Activated naive CD8-positive, alpha-beta T cell treated with anti-CD3 and anti-CD28 coated beads, Interleukin-2, amount 10 ng/mL, durations not matched to agents 7 days and 5 days (primary cell): ENCODE measurements at regions not wholly inside any gene's neighbourhood (a gene's known extent, or its start where the extent isn't known, plus 50 kb on each side); places are given as distances from the start of the nearest gene placed in this dataset.

ENCODE experiments used
- ATAC-seq: fragments of 150-1000 bp; cut with Tn5 transposase; one replicate; pipeline ENCODE4 v1.10.0; 2021; ENCODE audit warnings: low read depth, moderate library complexity
- POLR2A ChIA-PET: fragments of 350-600 bp; sonication (Branson Sonifier 250); formaldehyde crosslinking; loops from one replicate; lab custom pipeline; 2021; ENCODE audit warnings: antibody characterized with exemption; lab: Charles Lee
- DNase-seq: peaks from one replicate; pipeline ENCODE4 v3.0.0; 2021
- H3K27ac Mint-ChIP-seq: one replicate; pipeline ENCODE4 v1.8.0; 2022; ENCODE audit warnings: mild to moderate bottlenecking, mixed read lengths
- H3K27me3 Mint-ChIP-seq: one replicate; pipeline ENCODE4 v1.8.0; 2022; ENCODE audit warnings: mild to moderate bottlenecking, moderate library complexity, mixed read lengths
- H3K36me3 Mint-ChIP-seq: one replicate; pipeline ENCODE4 v1.8.0; 2021; ENCODE audit warnings: mild to moderate bottlenecking, mixed read lengths
- H3K4me1 Mint-ChIP-seq: one replicate; pipeline ENCODE4 v1.8.0; 2021; ENCODE audit warnings: mixed read lengths
- H3K4me3 Mint-ChIP-seq: one replicate; pipeline ENCODE4 v1.8.0; 2022; ENCODE audit warnings: mild to moderate bottlenecking, moderate library complexity, mixed read lengths
- H3K9me3 Mint-ChIP-seq: one replicate; pipeline ENCODE4 v1.8.0; 2021; ENCODE audit warnings: mixed read lengths

GRCh38 chr7:7108931-7109330, 73.4 kb upstream of the C1GALT1 start:
- ATAC-seq (no peak), DNase-seq (no peak)
- Mint-ChIP-seq H3K36me3 (peaks cover 6% of the 10 kb centered on the region), H3K27me3 (no peaks in the 10 kb centered on the region), H3K27ac (no peak overlapping the region), H3K9me3 (peaks cover 4% of the 10 kb centered on the region), H3K4me3 (no peak overlapping the region), H3K4me1 (peaks cover 8% of the 10 kb centered on the region)
- POLR2A ChIA-PET = interaction anchor here (1.5 kb wide), 1 partner anchor 73 kb away, joined by 5 read pairs; the partner anchor contains the start of gene C1GALT1

GRCh38 chr7:7109934-7110333, 72.4 kb upstream of the C1GALT1 start:
- peaks cover 4% of the 10 kb centered on the region for H3K9me3 Mint-ChIP-seq
- ATAC-seq = no peak
- H3K4me3 Mint-ChIP-seq = no peak overlapping the region

GRCh38 chr7:7110706-7111105, 71.6 kb upstream of the C1GALT1 start:
- no peak for DNase-seq
- ATAC-seq = no peak
- peaks cover 2% of the 10 kb centered on the region for H3K4me1 Mint-ChIP-seq
- no peak overlapping the region for H3K27ac Mint-ChIP-seq
- H3K4me3 Mint-ChIP-seq = no peak overlapping the region
- no peaks in the 10 kb centered on the region for H3K27me3 Mint-ChIP-seq
- POLR2A ChIA-PET = no interaction called here
- H3K36me3 Mint-ChIP-seq = peaks cover 6% of the 10 kb centered on the region
- peaks cover 4% of the 10 kb centered on the region for H3K9me3 Mint-ChIP-seq

More at GRCh38 chr7:7109934-7110333, 72.4 kb upstream of the C1GALT1 start:
- peaks cover 7% of the 10 kb centered on the region for H3K4me1 Mint-ChIP-seq
- DNase-seq = no peak
- H3K27me3 Mint-ChIP-seq = no peaks in the 10 kb centered on the region
- POLR2A ChIA-PET = no interaction called here
- H3K27ac Mint-ChIP-seq = no peak overlapping the region
- peaks cover 6% of the 10 kb centered on the region for H3K36me3 Mint-ChIP-seq

DNA sequence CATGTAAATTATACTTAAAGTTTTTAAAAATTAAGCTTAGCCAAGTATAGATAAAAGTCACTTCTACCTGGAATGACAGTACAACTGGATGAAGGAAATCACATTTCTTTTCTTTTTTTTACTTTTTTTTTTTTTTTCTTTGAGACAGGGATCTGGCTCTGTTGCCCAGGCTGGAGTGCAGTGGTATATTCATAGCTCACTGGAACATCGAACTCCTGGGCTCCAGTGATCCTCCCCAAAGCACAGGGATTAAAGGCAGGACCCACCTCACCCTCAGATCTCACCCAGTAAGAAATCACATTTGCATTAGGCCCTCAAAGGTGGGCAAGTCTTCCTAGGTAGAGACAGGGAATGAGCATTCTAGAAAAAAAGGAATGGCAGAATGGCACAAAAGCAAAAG, 69.5 kb upstream of the C1GALT1 start:
- DNase-seq (no peak), ATAC-seq (no peak)
- Mint-ChIP-seq H3K4me1 (no peaks in the 10 kb centered on the region), H3K27me3 (no peaks in the 10 kb centered on the region), H3K27ac (no peak overlapping the region), H3K9me3 (peaks cover 2% of the 10 kb centered on the region), H3K36me3 (peaks cover 3% of the 10 kb centered on the region), H3K4me3 (no peak overlapping the region)
- POLR2A ChIA-PET = interaction anchor here (1.4 kb wide), 1 partner anchor 69 kb away, joined by 4 read pairs; no protein-coding TSS in a partner anchor

DNA sequence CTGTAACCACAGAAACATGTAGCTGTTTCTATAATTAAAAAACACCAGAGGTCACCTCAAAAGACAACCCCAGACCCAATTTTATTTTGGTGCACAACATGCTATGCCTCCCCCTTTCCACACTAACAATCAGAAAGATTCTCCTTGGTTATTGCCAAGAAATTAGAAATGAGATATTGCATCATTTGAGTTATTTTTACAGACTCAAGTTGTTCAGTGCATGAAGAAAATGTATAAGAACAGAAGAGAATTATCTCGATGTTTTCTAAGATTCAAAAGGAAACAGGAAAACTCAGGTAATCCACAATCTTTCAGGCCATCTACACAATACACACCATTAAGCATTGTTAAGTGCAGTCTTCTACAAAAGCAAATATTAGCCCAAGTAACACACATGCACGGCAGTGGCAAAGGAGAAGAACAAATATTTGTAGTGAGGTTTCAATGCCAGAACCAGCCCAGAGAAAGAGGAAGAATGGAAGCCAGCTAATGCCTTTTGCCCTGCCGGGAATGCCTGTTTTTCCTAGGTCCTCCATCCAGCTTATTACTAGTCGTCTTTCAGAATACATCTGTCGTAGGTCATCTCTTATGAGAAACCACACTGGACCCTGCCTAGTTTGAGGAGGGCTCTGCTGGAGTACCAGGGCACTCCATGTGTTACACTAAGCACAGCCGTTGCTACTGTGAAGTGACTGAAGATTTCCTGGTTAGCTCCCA, 67.6 kb upstream of the C1GALT1 start:
- Mint-ChIP-seq H3K27ac (no peak overlapping the region), H3K4me1 (no peaks in the 10 kb centered on the region), H3K9me3 (peaks cover 2% of the 10 kb centered on the region), H3K27me3 (no peaks in the 10 kb centered on the region), H3K4me3 (no peak overlapping the region), H3K36me3 (peaks cover 3% of the 10 kb centered on the region)
- no peak for DNase-seq
- no peak for ATAC-seq
- POLR2A ChIA-PET = no interaction called here

GRCh38 chr7:7117935-7118586, 64.3 kb upstream of the C1GALT1 start:
- DNase-seq (no peak), ATAC-seq (no peak)
- H3K4me1 Mint-ChIP-seq = no peaks in the 10 kb centered on the region
- no peak overlapping the region for H3K27ac Mint-ChIP-seq
- no peaks in the 10 kb centered on the region for H3K36me3 Mint-ChIP-seq
- H3K4me3 Mint-ChIP-seq = no peak overlapping the region
- H3K27me3 Mint-ChIP-seq = no peaks in the 10 kb centered on the region
- peaks cover 1% of the 10 kb centered on the region for H3K9me3 Mint-ChIP-seq
- POLR2A ChIA-PET = no interaction called here

DNA sequence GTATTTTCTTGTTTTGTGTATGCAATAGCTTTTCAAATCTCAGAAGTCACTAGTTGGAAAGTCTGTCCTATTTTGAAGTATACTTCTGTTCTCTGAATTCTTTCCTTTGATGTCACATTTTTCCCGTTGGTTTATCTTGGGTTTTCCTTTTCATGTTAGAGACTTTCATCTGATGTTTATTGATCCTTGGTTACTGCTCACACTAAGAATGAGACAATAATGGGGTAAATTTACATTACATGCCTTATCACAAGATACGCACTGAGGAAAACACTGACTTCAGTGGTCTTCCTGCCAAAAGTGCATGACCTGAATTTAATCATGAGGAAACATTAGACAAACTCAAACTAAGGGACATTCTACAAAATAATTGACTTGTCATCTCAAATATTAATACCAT, 63.5 kb upstream of the C1GALT1 start:
- H3K27me3 Mint-ChIP-seq = no peaks in the 10 kb centered on the region
- POLR2A ChIA-PET = no interaction called here
- ATAC-seq = no peak

GRCh38 chr7:7119729-7120128, 62.6 kb upstream of the C1GALT1 start:
- DNase-seq (no peak), ATAC-seq (no peak)
- H3K27me3 Mint-ChIP-seq = no peaks in the 10 kb centered on the region
- H3K9me3 Mint-ChIP-seq = peaks cover 1% of the 10 kb centered on the region
- POLR2A ChIA-PET = no interaction called here
- H3K27ac Mint-ChIP-seq = no peak overlapping the region
- H3K4me3 Mint-ChIP-seq = no peak overlapping the region
- H3K36me3 Mint-ChIP-seq = no peaks in the 10 kb centered on the region
- H3K4me1 Mint-ChIP-seq = no peaks in the 10 kb centered on the region

More for the DNA sequence above, 63.5 kb upstream of the C1GALT1 start:
- Mint-ChIP-seq H3K4me1 (no peaks in the 10 kb centered on the region), H3K4me3 (no peak overlapping the region), H3K36me3 (no peaks in the 10 kb centered on the region), H3K27ac (no peak overlapping the region), H3K9me3 (peaks cover 1% of the 10 kb centered on the region)
- no peak for DNase-seq

GRCh38 chr7:7122033-7122478, 60.3 kb upstream of the C1GALT1 start:
- Mint-ChIP-seq H3K27ac (no peak overlapping the region), H3K9me3 (peaks cover 1% of the 10 kb centered on the region), H3K4me1 (no peaks in the 10 kb centered on the region), H3K36me3 (no peaks in the 10 kb centered on the region), H3K4me3 (no peak overlapping the region), H3K27me3 (no peaks in the 10 kb centered on the region)
- DNase-seq (no peak), ATAC-seq (no peak)
- POLR2A ChIA-PET = no interaction called here

GRCh38 chr7:7122701-7123281, 59.6 kb upstream of the C1GALT1 start:
- Mint-ChIP-seq H3K27me3 (no peaks in the 10 kb centered on the region), H3K27ac (no peak overlapping the region), H3K4me3 (no peak overlapping the region), H3K9me3 (peaks cover 1% of the 10 kb centered on the region), H3K4me1 (no peaks in the 10 kb centered on the region), H3K36me3 (no peaks in the 10 kb centered on the region)
- ATAC-seq (no peak), DNase-seq (no peak)
- POLR2A ChIA-PET = no interaction called here

GRCh38 chr7:7125963-7126362, 56.4 kb upstream of the C1GALT1 start:
- POLR2A ChIA-PET = no interaction called here
- no peak for DNase-seq
- Mint-ChIP-seq H3K27ac (no peak overlapping the region), H3K36me3 (no peaks in the 10 kb centered on the region), H3K9me3 (no peaks in the 10 kb centered on the region), H3K27me3 (no peaks in the 10 kb centered on the region), H3K4me1 (no peaks in the 10 kb centered on the region), H3K4me3 (no peak overlapping the region)
- no peak for ATAC-seq

- no peaks in the 10 kb centered on the region for H3K36me3 Mint-ChIP-seq
- DNase-seq = no peak
- no peak overlapping the region for H3K4me3 Mint-ChIP-seq
- POLR2A ChIA-PET = no interaction called here
- H3K27ac Mint-ChIP-seq = no peak overlapping the region
- ATAC-seq = no peak
- no peaks in the 10 kb centered on the region for H3K27me3 Mint-ChIP-seq
- H3K4me1 Mint-ChIP-seq = peaks cover 2% of the 10 kb centered on the region
- H3K9me3 Mint-ChIP-seq = no peaks in the 10 kb centered on the region
These were observed 54.6 kb upstream of the C1GALT1 start for GRCh38 chr7:7127773-7128172.

DNA sequence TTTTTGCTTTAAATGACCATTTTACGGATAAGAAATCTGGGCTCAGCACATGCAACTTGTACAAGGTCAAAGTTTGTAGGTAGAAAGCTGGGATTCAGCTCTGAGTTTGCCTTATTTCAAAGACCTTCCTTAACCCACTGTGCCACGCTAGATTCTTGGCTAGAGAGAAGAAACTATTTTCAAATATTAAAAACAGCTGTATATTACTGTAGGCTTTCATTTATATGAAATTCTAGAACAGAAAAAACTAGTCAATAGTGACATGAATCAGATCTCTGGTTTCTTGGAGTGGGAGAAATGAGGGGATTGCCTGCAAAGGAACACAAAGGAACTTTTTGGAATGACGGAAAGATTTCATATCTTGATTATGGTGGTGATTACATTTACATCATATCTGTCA, 53.0 kb upstream of the C1GALT1 start:
- no peak overlapping the region for H3K27ac Mint-ChIP-seq
- H3K4me3 Mint-ChIP-seq = no peak overlapping the region
- no peaks in the 10 kb centered on the region for H3K36me3 Mint-ChIP-seq
- H3K27me3 Mint-ChIP-seq = no peaks in the 10 kb centered on the region
- peaks cover 2% of the 10 kb centered on the region for H3K4me1 Mint-ChIP-seq
- ATAC-seq (no peak), DNase-seq (no peak)
- POLR2A ChIA-PET = no interaction called here
- H3K9me3 Mint-ChIP-seq = no peaks in the 10 kb centered on the region

- Mint-ChIP-seq H3K4me3 (no peak overlapping the region), H3K4me1 (peaks cover 3% of the 10 kb centered on the region), H3K27ac (no peak overlapping the region), H3K27me3 (no peaks in the 10 kb centered on the region), H3K9me3 (peaks cover 5% of the 10 kb centered on the region), H3K36me3 (peaks cover 2% of the 10 kb centered on the region)
- no peak for ATAC-seq
- POLR2A ChIA-PET = no interaction called here
- DNase-seq = no peak
These were observed 51.1 kb upstream of the C1GALT1 start for GRCh38 chr7:7131273-7131672.
